ENCODE measurements at regions not wholly inside any gene's neighbourhood (a gene's known extent, or its start where the extent isn't known, plus 50 kb on each side); places are given as distances from the start of the nearest gene placed in this dataset.

DNA sequence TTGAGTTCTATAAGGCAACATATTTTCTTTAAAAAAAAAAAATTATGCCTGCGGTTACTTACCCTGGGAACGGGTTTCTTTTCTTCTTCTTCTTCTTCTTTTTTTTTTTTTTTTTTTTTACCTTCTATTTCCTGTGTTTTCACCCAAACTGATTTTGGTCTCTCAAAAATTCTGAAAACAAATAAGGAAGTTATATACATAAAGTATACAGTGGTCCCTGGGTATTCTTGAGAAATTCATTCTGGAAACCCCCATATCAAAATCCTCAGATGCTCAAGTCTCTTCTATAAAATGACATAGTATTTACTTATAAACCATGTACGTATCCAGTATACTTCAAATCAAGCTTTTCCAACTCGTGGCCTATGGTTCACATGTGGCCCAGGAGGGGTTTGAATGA, 326.7 kb downstream of the MAT2B start:
- no peak overlapping the region for H3K27ac ChIP-seq
- TF ChIP-seq ZFX (IDR thresholded peaks at IDR 0.05; ENCODE audit: borderline replicate concordance), result no peak
- TF ChIP-seq CTCF (IDR thresholded peaks at IDR 0.05), result no peak

DNA sequence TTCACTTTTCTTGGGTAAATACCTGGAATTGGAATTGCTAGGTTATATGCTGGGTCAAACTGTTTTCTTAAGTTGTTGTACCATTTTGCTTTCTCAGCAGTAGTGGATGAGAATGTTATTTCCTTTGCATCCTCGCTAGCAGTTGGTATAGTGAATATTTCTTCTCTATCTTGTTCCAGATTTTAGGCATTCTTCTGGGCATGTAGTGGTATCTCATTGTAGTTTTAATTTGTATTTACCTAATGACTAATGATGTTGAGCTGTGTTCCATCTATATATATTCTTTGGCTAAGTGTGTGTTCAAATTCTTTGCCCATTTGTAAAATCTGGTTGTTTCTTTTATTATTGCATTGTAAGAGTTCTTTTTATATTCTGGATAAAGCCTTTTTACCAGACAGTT, 333.3 kb downstream of the MAT2B start:
- no peak overlapping the region for H3K27ac ChIP-seq
- TF ChIP-seq CTCF (IDR thresholded peaks at IDR 0.05) (no peak), ZFX (IDR thresholded peaks at IDR 0.05; ENCODE audit: borderline replicate concordance) (no peak)

DNA sequence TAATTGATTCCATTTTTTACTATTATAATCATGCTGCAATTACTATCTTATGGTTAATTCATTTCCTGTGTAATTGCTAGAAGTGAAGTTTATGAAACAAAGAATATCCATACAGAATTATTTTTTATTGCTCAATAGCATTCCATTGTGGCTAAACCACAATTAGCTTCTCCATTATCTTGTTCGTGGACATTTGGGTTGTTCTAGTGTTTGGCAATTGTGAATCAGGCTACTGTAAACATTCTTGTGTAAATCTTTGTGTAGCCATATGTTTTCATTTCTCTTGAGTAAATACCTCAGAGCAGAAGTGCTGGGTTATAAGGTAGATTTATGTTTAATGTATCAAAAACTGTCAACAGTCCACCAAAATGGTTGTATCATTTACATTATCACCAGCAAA, 341.1 kb downstream of the MAT2B start:
- H3K27ac ChIP-seq, result no peak overlapping the region

DNA sequence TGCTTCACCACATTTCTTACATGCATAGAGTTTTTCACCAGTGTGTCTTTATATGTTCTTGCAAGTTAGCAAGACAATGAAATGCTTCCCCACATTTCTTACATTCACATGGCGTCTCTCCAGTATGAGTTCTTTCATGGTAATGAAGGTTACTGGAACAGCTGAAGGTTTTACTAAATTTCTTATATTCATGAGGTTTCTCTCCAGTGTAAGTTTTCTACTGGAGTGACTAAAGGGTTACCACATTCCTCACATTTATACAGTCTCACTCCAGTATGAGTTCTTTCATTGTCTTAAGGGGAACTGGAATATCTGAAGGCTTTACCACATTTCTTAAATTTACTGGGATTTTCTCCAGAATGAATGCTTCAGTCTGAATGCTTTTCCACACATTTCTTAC, 350.3 kb downstream of the MAT2B start:
- TF ChIP-seq CTCF (IDR thresholded peaks at IDR 0.05) (no peak), ZFX (IDR thresholded peaks at IDR 0.05; ENCODE audit: borderline replicate concordance) (no peak)
- H3K27ac ChIP-seq, result no peak overlapping the region

More for the DNA sequence above, 341.1 kb downstream of the MAT2B start:
- no peak for TF ChIP-seq CTCF (IDR thresholded peaks at IDR 0.05)
- TF ChIP-seq ZFX (IDR thresholded peaks at IDR 0.05; ENCODE audit: borderline replicate concordance), result no peak

- no peak overlapping the region for H3K27ac ChIP-seq
- TF ChIP-seq ZFX (IDR thresholded peaks at IDR 0.05; ENCODE audit: borderline replicate concordance) (no peak), CTCF (IDR thresholded peaks at IDR 0.05) (no peak)
Measured at GRCh38 chr5:163861670-163862069, 356.3 kb downstream of the MAT2B start.

- H3K27ac ChIP-seq, result no peak overlapping the region
Measured at GRCh38 chr5:163867324-163867723, 361.9 kb downstream of the MAT2B start.

GRCh38 chr5:163867738-163868137, 362.3 kb downstream of the MAT2B start:
- no peak overlapping the region for H3K27ac ChIP-seq
- no peak for TF ChIP-seq ZFX (IDR thresholded peaks at IDR 0.05; ENCODE audit: borderline replicate concordance)
- no peak for TF ChIP-seq CTCF (IDR thresholded peaks at IDR 0.05)

More at GRCh38 chr5:163867324-163867723, 361.9 kb downstream of the MAT2B start:
- TF ChIP-seq ZFX (IDR thresholded peaks at IDR 0.05; ENCODE audit: borderline replicate concordance) (no peak), CTCF (IDR thresholded peaks at IDR 0.05) (no peak)
